Neural cell (in vitro differentiated cells): ENCODE measurements at regions not wholly inside any gene's neighbourhood (a gene's known extent, or its start where the extent isn't known, plus 50 kb on each side); places are given as distances from the start of the nearest gene placed in this dataset.

Source experiments
- H2AFZ ChIP-seq: fragments of 200-600, 300-800 bp; sonication (generic), shearing (Covaris generic); 2 replicates; pipeline ENCODE4 v1.6.0; 2014; ENCODE audit warnings: low read depth, mild to moderate bottlenecking, antibody characterized with exemption, low read length, moderate library complexity
- H3F3A ChIP-seq: fragments of 200-600 bp; shearing (Covaris generic); 2 replicates; pipeline ENCODE4 v1.6.1; 2016; ENCODE audit warnings: mild to moderate bottlenecking, moderate library complexity, mixed read lengths, antibody characterized with exemption, low read length; ENCODE audit not compliant: insufficient read depth, poor library complexity, severe bottlenecking
- H3K27ac ChIP-seq: fragments of 200-600, 300-800 bp; sonication (generic), shearing (Covaris generic); 2 replicates; pipeline ENCODE4 v1.5.1; 2014; ENCODE audit warnings: mild to moderate bottlenecking, low read length, moderate library complexity
- H3K27me3 ChIP-seq: fragments of 300-800, 200-600 bp; sonication (generic), shearing (Covaris generic); 2 replicates; pipeline ENCODE4 v1.6.0; 2014; ENCODE audit warnings: mild to moderate bottlenecking, low read depth, low read length, moderate library complexity; ENCODE audit not compliant: insufficient read depth
- H3K36me3 ChIP-seq: fragments of 300-800, 200-600 bp; sonication (generic), shearing (Covaris generic); 2 replicates; pipeline ENCODE4 v1.5.1; 2014; ENCODE audit warnings: mild to moderate bottlenecking, antibody characterized with exemption, low read length, moderate library complexity; ENCODE audit not compliant: insufficient read depth
- H3K4me2 ChIP-seq: fragments of 300-800, 200-600 bp; sonication (generic), shearing (Covaris generic); 2 replicates; pipeline ENCODE4 v1.6.0; 2014; ENCODE audit warnings: mild to moderate bottlenecking, low read length
- H3K4me3 ChIP-seq: fragments of 300-800, 200-600 bp; sonication (generic), shearing (Covaris generic); 2 replicates; pipeline ENCODE4 v1.5.1; 2014; ENCODE audit warnings: mild to moderate bottlenecking, low read length, moderate library complexity
- H3K79me2 ChIP-seq: fragments of 200-600 bp; shearing (Covaris generic); replicated peaks from 2 replicates; pipeline ENCODE4 v1.6.0; 2014; ENCODE audit warnings: mild to moderate bottlenecking, low read length, moderate library complexity; ENCODE audit not compliant: insufficient read depth
- H3K9ac ChIP-seq: fragments of 300-800, 200-600 bp; sonication (generic), shearing (Covaris generic); 2 replicates; pipeline ENCODE4 v1.6.1; 2016; ENCODE audit warnings: mild to moderate bottlenecking, low read length, mixed read lengths
- H3K9me2 ChIP-seq: fragments of 200-600 bp; shearing (Covaris generic); 2 replicates; pipeline ENCODE4 v1.6.1; 2016; ENCODE audit warnings: mild to moderate bottlenecking, low read length, mixed read lengths; ENCODE audit not compliant: insufficient read depth
- H3K9me3 ChIP-seq: fragments of 200-600, 300-800 bp; sonication (generic), shearing (Covaris generic); 2 replicates; pipeline ENCODE4 v1.6.1; 2016; ENCODE audit warnings: mild to moderate bottlenecking, mixed run types, low read length, moderate library complexity, mixed read lengths
- H4K20me1 ChIP-seq: fragments of 200-600 bp; shearing (Covaris generic); 2 replicates; pipeline ENCODE4 v1.6.1; 2016; ENCODE audit warnings: mild to moderate bottlenecking, mixed run types; ENCODE audit not compliant: insufficient read depth
- CTCF ChIP-seq: fragments of 450-650 bp; IDR thresholded peaks from 2 replicates; pipeline ENCODE4 v1.5.1; 2014; ENCODE audit warnings: antibody characterized with exemption, mild to moderate bottlenecking, moderate library complexity; ENCODE audit not compliant: poor library complexity, severe bottlenecking
- EP300 ChIP-seq: fragments of 450-650 bp; conservative IDR thresholded peaks from 2 replicates; pipeline ENCODE4 v1.6.1; 2014; ENCODE audit warnings: antibody characterized with exemption, mild to moderate bottlenecking, moderate library complexity; ENCODE audit not compliant: poor library complexity, severe bottlenecking
- EZH2 ChIP-seq: fragments of 200-600, 300-800 bp; shearing (Covaris generic), sonication (generic); IDR thresholded peaks from 2 replicates; pipeline ENCODE4 v1.6.1; 2014; ENCODE audit warnings: antibody characterized with exemption, low read length, borderline replicate concordance, mild to moderate bottlenecking; ENCODE audit not compliant: insufficient read depth, poor library complexity, severe bottlenecking
- MXI1 ChIP-seq: fragments of 450-650 bp; conservative IDR thresholded peaks from 2 replicates; pipeline ENCODE4 v1.6.1; 2014; ENCODE audit warnings: antibody characterized with exemption, mild to moderate bottlenecking; ENCODE audit not compliant: poor library complexity, severe bottlenecking
- POLR2AphosphoS5 ChIP-seq: IDR thresholded peaks from 2 replicates; pipeline ENCODE4 v1.6.1; 2012
- RAD21 ChIP-seq: fragments of 450-650 bp; conservative IDR thresholded peaks from 2 replicates; pipeline ENCODE4 v1.6.1; 2014; ENCODE audit warnings: antibody characterized with exemption, mild to moderate bottlenecking, moderate library complexity
- REST ChIP-seq: IDR thresholded peaks from 2 replicates; pipeline ENCODE4 v1.6.1; 2012; ENCODE audit warnings: borderline replicate concordance
- SMC3 ChIP-seq: fragments of 450-650 bp; conservative IDR thresholded peaks from 2 replicates; pipeline ENCODE4 v1.6.1; 2014; ENCODE audit warnings: antibody characterized with exemption, mild to moderate bottlenecking, moderate library complexity; ENCODE audit not compliant: poor library complexity
- TAF1 ChIP-seq: IDR thresholded peaks from 2 replicates; pipeline ENCODE4 v1.6.1; 2012; ENCODE audit warnings: low read depth

DNA sequence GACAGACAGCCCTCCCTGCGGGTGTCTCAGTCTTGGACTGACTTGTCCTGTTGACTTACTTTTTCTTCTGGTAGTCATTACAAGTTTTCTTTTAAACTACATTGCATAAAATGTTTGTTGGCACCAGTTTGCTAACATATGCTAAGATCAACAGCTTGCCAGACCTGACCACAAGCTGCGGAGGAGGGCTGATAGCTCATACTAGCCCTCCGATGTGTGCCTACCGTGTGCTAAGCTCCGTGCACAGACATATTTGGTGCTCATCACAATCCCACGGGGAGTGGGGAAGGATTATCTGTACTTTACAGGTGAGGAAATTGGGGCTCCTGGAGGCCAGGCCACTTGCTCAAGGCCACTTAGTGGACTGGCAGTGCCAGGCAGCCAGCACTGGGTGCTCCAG is 72.8 kb upstream of the YPEL5 start:
- no peaks in the 10 kb centered on the region for H3F3A ChIP-seq
- H3K4me2 ChIP-seq = no peak overlapping the region
- H3K9ac ChIP-seq = no peak overlapping the region
- TF ChIP-seq CTCF (no peak), REST (no peak), EZH2 (no peak), POLR2AphosphoS5 (no peak), EP300 (no peak), RAD21 (no peak), MXI1 (no peak), SMC3 (no peak)
- H3K79me2 ChIP-seq = no peaks in the 10 kb centered on the region
- no peak overlapping the region for H3K4me3 ChIP-seq
- H2AFZ ChIP-seq = no peak overlapping the region
- no peaks in the 10 kb centered on the region for H3K9me3 ChIP-seq
- no peaks in the 10 kb centered on the region for H3K27me3 ChIP-seq
- H4K20me1 ChIP-seq = no peaks in the 10 kb centered on the region
- H3K27ac ChIP-seq = no peak overlapping the region
- H3K9me2 ChIP-seq = no peaks in the 10 kb centered on the region
- H3K36me3 ChIP-seq = no peaks in the 10 kb centered on the region

DNA sequence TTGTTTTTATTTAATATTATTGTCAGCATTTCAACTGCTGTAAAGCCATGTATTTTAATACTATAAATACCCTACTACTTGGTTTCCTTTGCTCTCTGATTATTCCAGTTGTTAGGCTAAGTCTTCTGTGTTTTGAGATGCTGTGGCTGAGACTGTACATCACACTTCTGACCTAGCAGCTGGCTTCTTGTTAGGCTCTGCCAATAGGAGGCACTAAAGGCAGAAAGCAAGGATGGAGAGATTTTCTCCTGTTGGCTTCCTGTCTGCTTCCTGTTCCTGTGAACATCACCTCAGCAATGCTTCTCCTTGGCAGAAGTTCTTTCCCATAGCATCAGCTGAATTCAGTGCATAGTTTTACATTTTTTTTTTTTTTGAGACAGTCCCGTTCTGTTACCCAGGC is 68.3 kb upstream of the YPEL5 start:
- no peak overlapping the region for H2AFZ ChIP-seq
- H3K27ac ChIP-seq = no peak overlapping the region
- H4K20me1 ChIP-seq = no peaks in the 10 kb centered on the region
- no peaks in the 10 kb centered on the region for H3K27me3 ChIP-seq
- H3F3A ChIP-seq = no peaks in the 10 kb centered on the region
- H3K79me2 ChIP-seq = no peaks in the 10 kb centered on the region
- TF ChIP-seq EP300 = no peak
- TF ChIP-seq TAF1 = no peak
- TF ChIP-seq MXI1 = no peak
- no peak for TF ChIP-seq SMC3
- no peaks in the 10 kb centered on the region for H3K9me2 ChIP-seq
- no peak overlapping the region for H3K4me3 ChIP-seq
- no peak overlapping the region for H3K9ac ChIP-seq
- H3K4me2 ChIP-seq = no peak overlapping the region
- no peaks in the 10 kb centered on the region for H3K9me3 ChIP-seq
- H3K36me3 ChIP-seq = no peaks in the 10 kb centered on the region

GRCh38 chr2:30084915-30085314 is 61.9 kb upstream of the YPEL5 start:
- TF ChIP-seq POLR2AphosphoS5 = no peak
- TF ChIP-seq CTCF = no peak
- no peak for TF ChIP-seq REST
- TF ChIP-seq EP300 = no peak
- TF ChIP-seq MXI1 = no peak
- TF ChIP-seq SMC3 = no peak
- TF ChIP-seq TAF1 = no peak
- no peak for TF ChIP-seq RAD21
- TF ChIP-seq EZH2 = no peak
- Histone ChIP-seq H3K4me3 (no peak overlapping the region), H2AFZ (no peak overlapping the region), H3K79me2 (no peaks in the 10 kb centered on the region), H3K36me3 (no peaks in the 10 kb centered on the region), H4K20me1 (no peaks in the 10 kb centered on the region), H3K27ac (no peak overlapping the region), H3K27me3 (no peaks in the 10 kb centered on the region), H3K4me2 (no peak overlapping the region), H3K9ac (no peak overlapping the region), H3F3A (no peaks in the 10 kb centered on the region), H3K9me3 (no peaks in the 10 kb centered on the region), H3K9me2 (no peaks in the 10 kb centered on the region)
